ENCODE measurements at regions not wholly inside any gene's neighbourhood (a gene's known extent, or its start where the extent isn't known, plus 50 kb on each side); places are given as distances from the start of the nearest gene placed in this dataset.
A peak's percentile ranks its signal among the peaks of the same experiment; 100 is the strongest.

GRCh38 chr6:9875605-9876353, 539.1 kb downstream of the TFAP2A start:
- H3K27me3 ChIP-seq (ENCODE audit: low read depth), result no peaks in the 10 kb centered on the region
- intact Hi-C loops (cut with DNase I), result no loop called here
- H3K36me3 ChIP-seq, result no peaks in the 10 kb centered on the region
- H3K4me1 ChIP-seq, result no peaks in the 10 kb centered on the region
- H3K4me3 ChIP-seq, result no peak overlapping the region
- ATAC-seq (peak; percentile 75 to 95), DNase-seq (no peak)
- no peak overlapping the region for H3K27ac ChIP-seq
- H3K9me3 ChIP-seq, result peaks cover 4% of the 10 kb centered on the region
- TF ChIP-seq CTCF (IDR thresholded peaks at IDR 0.05), result no peak

GRCh38 chr6:9862603-9863167, 552.2 kb downstream of the TFAP2A start:
- DNase-seq (no peak), ATAC-seq (no peak)
- H3K27me3 ChIP-seq (ENCODE audit: low read depth), result no peaks in the 10 kb centered on the region
- H3K9me3 ChIP-seq, result peaks cover 21% of the 10 kb centered on the region
- intact Hi-C loops (cut with DNase I), result no loop called here
- TF ChIP-seq CTCF (IDR thresholded peaks at IDR 0.05), result no peak
- no peaks in the 10 kb centered on the region for H3K36me3 ChIP-seq
- no peak overlapping the region for H3K4me3 ChIP-seq
- no peak overlapping the region for H3K27ac ChIP-seq
- no peaks in the 10 kb centered on the region for H3K4me1 ChIP-seq

GRCh38 chr6:9851541-9852380, 563.1 kb downstream of the TFAP2A start:
- Histone ChIP-seq H3K4me3 (no peak overlapping the region), H3K27me3 (ENCODE audit: low read depth) (no peaks in the 10 kb centered on the region), H3K36me3 (no peaks in the 10 kb centered on the region), H3K4me1 (no peaks in the 10 kb centered on the region), H3K27ac (no peak overlapping the region), H3K9me3 (peaks cover 28% of the 10 kb centered on the region)
- ATAC-seq (peak in 1 of 2 donors; percentile 35), DNase-seq (no peak)
- no peak for TF ChIP-seq CTCF (IDR thresholded peaks at IDR 0.05)
- intact Hi-C loops (cut with DNase I), result no loop called here

- no peaks in the 10 kb centered on the region for H3K27me3 ChIP-seq (ENCODE audit: low read depth)
- no peak for TF ChIP-seq CTCF (IDR thresholded peaks at IDR 0.05)
- no peak overlapping the region for H3K27ac ChIP-seq
- H3K9me3 ChIP-seq, result peaks cover 35% of the 10 kb centered on the region
- intact Hi-C loops (cut with DNase I), result no loop called here
- no peaks in the 10 kb centered on the region for H3K4me1 ChIP-seq
- no peaks in the 10 kb centered on the region for H3K36me3 ChIP-seq
- peak in 1 of 2 donors; percentile 23 for ATAC-seq
- H3K4me3 ChIP-seq, result no peak overlapping the region
- DNase-seq, result no peak
Measured at GRCh38 chr6:9851006-9851405, 563.9 kb downstream of the TFAP2A start.

GRCh38 chr6:9848094-9848493, 566.8 kb downstream of the TFAP2A start:
- Histone ChIP-seq H3K27ac (no peak overlapping the region), H3K36me3 (no peaks in the 10 kb centered on the region), H3K4me1 (no peaks in the 10 kb centered on the region), H3K27me3 (ENCODE audit: low read depth) (no peaks in the 10 kb centered on the region), H3K4me3 (no peak overlapping the region), H3K9me3 (peaks cover 31% of the 10 kb centered on the region)
- ATAC-seq (no peak), DNase-seq (no peak)
- no peak for TF ChIP-seq CTCF (IDR thresholded peaks at IDR 0.05)
- intact Hi-C loops (cut with DNase I), result no loop called here

Data from lower lobe of right lung (tissue), 2 donors.